HG02884 (cell line): ENCODE measurements at regions not wholly inside any gene's neighbourhood (a gene's known extent, or its start where the extent isn't known, plus 50 kb on each side); places are given as distances from the start of the nearest gene placed in this dataset.

ENCODE experiments used
- ATAC-seq: cut with Tn5 transposase; IDR thresholded peaks from one replicate; pipeline ENCODE4 v1.9.1; 2021; ENCODE audit warnings: mild to moderate bottlenecking, moderate library complexity; ENCODE audit not compliant: unreplicated experiment

DNA sequence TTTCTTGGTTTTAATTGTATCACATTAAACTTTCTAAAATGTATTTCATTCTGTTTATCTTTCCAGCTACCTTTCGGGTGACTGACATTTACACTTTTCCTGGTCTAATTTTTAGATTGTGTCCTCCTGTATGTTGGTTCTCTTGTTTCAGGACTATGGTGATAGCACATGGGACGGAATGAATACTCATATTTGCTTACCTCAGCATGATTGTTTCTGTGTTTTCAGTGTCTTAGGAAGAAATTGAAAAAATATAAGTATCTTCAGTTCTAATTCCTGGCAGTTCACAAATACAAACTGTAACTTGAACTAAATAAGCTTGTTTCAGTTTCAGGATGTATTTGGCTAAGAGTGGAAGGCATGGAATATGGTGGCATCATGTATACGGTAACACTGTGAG, 80.1 kb upstream of the ROBO1 start:
- no peak for ATAC-seq

DNA sequence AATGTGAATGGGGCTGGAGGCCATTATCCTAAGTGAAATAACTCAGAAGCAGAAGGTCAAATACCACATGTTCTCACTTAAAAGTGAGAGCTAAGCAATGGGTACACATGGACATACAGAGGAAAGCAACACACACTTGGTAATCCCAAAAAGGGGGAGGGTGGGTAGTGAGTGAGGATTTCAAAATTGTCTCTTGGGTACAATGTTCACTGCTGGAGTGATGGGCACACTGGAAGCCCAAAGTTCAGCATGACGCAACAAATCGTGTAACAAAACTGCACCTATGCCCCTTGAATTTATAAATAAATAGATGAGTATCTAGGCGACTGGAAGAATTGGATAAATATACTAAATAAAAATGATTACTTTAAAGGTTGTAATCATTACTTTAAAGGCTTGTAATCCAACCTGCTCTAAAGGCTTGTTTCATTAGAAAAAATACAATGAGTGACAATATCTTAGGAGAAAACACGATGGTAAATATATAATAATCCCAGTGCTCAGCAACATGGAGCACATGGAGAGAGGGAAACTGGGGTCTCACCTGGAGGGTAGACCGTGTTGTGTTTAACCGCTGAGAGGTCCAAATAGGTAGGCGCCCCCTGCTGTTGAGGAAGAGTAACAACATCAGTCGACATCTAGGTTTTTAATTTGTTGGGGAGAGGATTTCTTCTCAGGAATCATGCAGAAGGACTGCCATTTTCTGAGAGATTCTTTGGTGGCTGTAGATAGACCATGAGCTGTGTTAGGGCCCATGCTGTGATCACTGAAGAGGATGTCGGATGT, 78.5 kb upstream of the ROBO1 start:
- ATAC-seq, result no peak

DNA sequence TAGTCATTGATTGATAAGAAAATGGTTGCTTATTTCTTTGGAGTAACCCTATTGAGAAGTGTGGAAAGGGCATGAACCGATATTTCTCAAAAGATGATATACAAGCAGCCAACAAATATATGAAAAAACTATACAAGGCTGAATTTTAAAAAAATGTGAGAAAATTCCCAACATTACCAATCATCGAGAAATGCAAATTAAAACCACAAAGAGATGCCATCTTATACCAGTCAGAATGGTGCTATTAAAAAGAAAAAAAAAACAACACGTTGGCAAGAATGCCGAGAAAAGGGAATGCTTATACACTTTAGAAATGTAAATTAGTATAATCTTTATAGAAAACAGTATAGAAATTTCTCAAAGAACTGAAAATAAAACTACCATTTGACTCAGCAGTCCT, 77.7 kb upstream of the ROBO1 start:
- ATAC-seq, result no peak

DNA sequence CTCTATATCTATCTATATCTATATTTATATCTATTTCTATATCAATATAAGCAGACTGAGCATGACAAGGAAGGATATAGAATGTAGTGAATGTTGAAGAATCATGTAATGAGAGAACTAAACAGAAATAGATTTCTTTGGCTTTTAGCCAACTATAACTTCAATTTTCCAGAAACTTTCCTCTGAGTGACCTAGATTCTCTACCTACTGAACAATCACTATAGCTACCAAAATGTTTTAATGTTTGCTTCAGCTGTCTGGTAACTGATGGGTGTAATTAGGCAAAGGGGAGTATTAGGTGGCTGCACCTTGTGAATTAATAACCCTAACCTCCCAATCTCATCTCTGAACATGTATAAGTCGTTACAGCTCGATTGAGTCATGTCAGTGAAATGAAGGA, 76.4 kb upstream of the ROBO1 start:
- ATAC-seq, result no peak

DNA sequence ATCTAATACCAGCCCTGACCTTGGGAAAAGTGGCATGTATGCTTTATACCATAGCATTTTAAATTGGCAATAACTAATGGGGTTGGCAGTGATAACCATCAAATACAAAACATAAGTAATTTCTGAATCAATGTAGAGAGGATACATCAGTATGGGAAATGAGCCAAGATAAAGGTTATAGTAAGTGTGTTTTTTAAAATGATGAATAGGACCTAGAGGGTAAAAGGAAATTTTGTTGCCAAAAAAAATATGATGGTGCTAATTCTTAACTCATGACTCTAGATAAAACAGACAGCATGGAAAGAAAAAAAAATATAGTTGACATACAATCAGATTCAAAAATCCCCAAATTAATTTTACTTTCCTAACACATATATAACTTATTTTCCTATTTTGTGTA, 75.4 kb upstream of the ROBO1 start:
- ATAC-seq, result no peak

DNA sequence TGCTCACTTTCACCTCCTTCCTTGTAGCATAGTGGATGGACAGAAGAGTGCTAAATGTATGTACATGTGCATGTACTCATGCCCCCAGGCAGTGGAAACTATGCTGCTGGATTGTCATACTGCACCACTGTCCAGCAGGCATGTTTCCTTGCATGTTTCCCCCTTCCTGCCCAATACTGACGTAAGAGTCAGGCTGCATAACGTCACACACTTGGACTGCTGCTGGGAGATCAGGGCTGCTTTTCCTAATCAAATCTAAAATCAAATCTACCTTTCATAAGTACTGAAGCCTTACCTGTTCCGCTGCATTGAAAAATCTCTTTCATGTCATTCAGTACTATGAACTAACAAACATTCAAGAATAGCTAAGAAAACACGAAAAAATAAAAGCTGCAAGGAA, 67.9 kb upstream of the ROBO1 start:
- ATAC-seq, result no peak

DNA sequence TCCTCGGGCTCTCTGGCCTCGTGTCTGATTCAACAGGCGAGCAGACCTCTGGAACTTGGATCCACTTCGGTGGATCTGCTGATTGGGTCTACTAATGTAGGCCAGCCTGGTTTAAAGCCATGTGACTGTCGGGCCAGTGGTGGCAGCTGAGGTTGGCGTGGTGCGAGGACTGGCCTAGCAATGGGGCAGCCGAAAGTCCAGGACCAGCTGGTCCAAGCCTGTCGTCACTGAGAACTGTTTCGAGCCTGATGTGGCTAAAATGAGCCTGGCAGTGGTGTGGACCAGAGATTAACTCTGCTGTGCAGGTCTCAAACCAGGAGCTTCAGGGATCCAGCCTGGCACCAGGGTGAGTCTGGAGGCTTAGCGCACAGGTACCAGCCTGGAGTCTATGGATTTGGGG, 56.4 kb upstream of the ROBO1 start:
- no peak for ATAC-seq

DNA sequence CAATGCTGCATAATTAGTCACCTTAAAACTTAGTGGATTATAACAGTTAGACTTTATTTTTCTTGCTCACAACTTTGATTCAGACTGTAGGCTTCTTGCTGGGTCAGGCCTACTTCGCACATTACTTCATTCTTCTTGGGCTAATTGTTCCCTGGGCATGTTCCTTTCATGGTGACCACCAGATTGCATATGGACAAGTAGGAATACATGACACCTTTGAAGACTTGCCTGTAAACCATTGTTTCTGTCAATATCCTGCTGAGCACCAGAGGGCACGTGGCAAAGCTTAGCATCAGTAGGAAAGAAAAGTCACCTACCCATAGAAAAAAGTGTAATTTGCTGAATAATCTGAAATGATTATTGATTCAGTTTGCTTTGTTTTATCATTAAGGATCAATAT, 54.3 kb upstream of the ROBO1 start:
- ATAC-seq, result no peak

DNA sequence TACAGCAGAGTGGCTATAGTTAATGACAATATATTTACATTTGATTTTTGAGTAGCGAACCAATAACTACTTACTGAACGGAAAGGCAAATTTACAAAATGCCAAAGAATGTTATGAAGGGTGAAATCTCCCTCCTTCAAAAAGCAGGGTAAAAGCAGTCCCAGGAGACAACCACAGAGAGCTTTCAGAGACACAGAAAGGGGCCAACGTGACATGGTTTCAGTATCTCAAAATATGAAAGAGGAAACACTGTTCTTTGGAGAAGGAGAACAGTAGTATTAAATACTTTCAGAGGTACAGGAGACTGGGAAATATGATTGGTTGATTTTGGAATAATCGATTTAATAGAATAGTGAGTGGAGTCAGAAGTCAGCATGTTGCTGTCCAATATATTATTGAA, 52.3 kb upstream of the ROBO1 start:
- ATAC-seq, result no peak

DNA sequence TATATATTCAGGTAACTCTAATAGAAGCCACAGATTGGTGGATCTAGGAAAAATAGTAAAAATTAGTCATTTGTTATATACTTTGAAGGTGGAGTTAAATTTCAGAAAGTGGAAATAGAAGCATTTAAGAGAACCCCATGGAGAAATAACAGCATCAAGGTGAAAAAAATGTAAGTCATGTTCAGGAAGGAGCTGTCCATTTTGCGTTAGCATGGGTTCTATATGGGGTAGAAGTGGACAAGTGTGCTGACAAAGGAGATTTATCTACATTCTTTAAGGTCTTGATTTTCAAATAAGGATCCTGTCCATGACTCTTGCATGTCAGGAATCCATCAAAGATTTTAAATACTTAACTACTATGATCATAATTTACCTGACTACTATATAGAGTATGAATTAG, 50.2 kb upstream of the ROBO1 start:
- no peak for ATAC-seq
